Esophagus muscularis mucosa (tissue), 4 donors: ENCODE measurements at regions not wholly inside any gene's neighbourhood (a gene's known extent, or its start where the extent isn't known, plus 50 kb on each side); places are given as distances from the start of the nearest gene placed in this dataset.

Source experiments
- DNase-seq: peaks from one replicate; pipeline ENCODE4 v3.0.0-alpha.2; 2017; ENCODE audit errors: extremely low spot score
- H3K27ac ChIP-seq, 4 donors: fragments of 200-600 bp; sonication (generic); replicated peaks in 1 of 4; 1 replicate in 3 of 4; 2 replicates in 1 of 4; pipeline ENCODE4 v1.5.1; 2016 to 2019; ENCODE audit warnings: mild to moderate bottlenecking in 1 of 4
- H3K27me3 ChIP-seq, 4 donors: fragments of 200-600 bp; sonication (generic); one replicate each; pipeline versions ENCODE4 v1.5.1 to v1.6.0; 2016 to 2019
- H3K36me3 ChIP-seq, 4 donors: fragments of 200-600 bp; sonication (generic); one replicate each; pipeline ENCODE4 v1.5.1; 2016 to 2019
- H3K4me1 ChIP-seq, 4 donors: fragments of 200-600 bp; sonication (generic); one replicate each; pipeline ENCODE4 v1.5.1; 2016 to 2019
- H3K4me3 ChIP-seq, 4 donors: fragments of 200-600 bp; sonication (generic); 1 replicate in 2 of 4; 2 replicates in 2 of 4; pipeline ENCODE4 v1.5.1; 2016 to 2019; ENCODE audit warnings: mild to moderate bottlenecking in 4 of 4, moderate library complexity in 1 of 4
- H3K9me3 ChIP-seq, 4 donors: fragments of 200-600 bp; sonication (generic); 1 replicate in 3 of 4; 2 replicates in 1 of 4; pipeline ENCODE4 v1.5.1; 2016 to 2019
- CTCF ChIP-seq, 3 experiments: fragments of 200-600 bp in 2 of 3; fragments of 450-650 bp in 1 of 3; sonication (generic) in 2 of 3; IDR thresholded peaks; one replicate each; pipeline ENCODE4 v1.5.1; 2017 to 2019; ENCODE audit warnings: antibody characterized with exemption in 3 of 3, mild to moderate bottlenecking in 2 of 3, moderate library complexity in 1 of 3
- EP300 ChIP-seq: sonication (generic); formaldehyde crosslinking; IDR thresholded peaks from one replicate; pipeline ENCODE4 v1.6.1; 2017; ENCODE audit warnings: antibody characterized with exemption
- POLR2A ChIP-seq: fragments of 450-650 bp; IDR thresholded peaks from one replicate; pipeline ENCODE4 v1.6.1; 2017; ENCODE audit warnings: antibody characterized with exemption, moderate library complexity, mild to moderate bottlenecking, low read depth
- POLR2AphosphoS5 ChIP-seq, 2 donors: sonication (generic); formaldehyde crosslinking; IDR thresholded peaks; one replicate each; pipeline ENCODE4 v1.6.1; 2017; ENCODE audit warnings: antibody characterized with exemption in 2 of 2
- WGBS: methylation state at CpG from one replicate; pipeline ENCODE4 v1.1.5; 2018; 5-methylcytosine and 5-hydroxymethylcytosine counted together
- intact Hi-C: fragments of 100-400 bp; cut with DNase I; formaldehyde crosslinking; loops from one replicate; pipeline ENCODE4 v1.15.1; 2023

- 82% methylated on average over 1 of the region's 1 CpG for WGBS
- TF ChIP-seq POLR2AphosphoS5 (IDR thresholded peaks at IDR 0.05) (no peak), POLR2A (no peak), CTCF (IDR thresholded peaks at IDR 0.05) (no peak), EP300 (no peak)
- Histone ChIP-seq H3K36me3 (no peaks in the 10 kb centered on the region), H3K27ac (no peak overlapping the region), H3K4me1 (no peaks in the 10 kb centered on the region), H3K4me3 (no peak overlapping the region), H3K27me3 (no peaks in the 10 kb centered on the region), H3K9me3 (no peaks in the 10 kb centered on the region)
- intact Hi-C loops, result no loop called here
- DNase-seq, result no peak
Measured at GRCh38 chrX:145623453-145623852, 194.2 kb upstream of the SLITRK2 start.

- Histone ChIP-seq H3K27me3 (no peaks in the 10 kb centered on the region), H3K27ac (no peak overlapping the region), H3K36me3 (no peaks in the 10 kb centered on the region), H3K4me3 (no peak overlapping the region), H3K9me3 (peaks cover 0 to 12% (median 0%) of the 10 kb centered on the region in 4 donors), H3K4me1 (no peaks in the 10 kb centered on the region)
- WGBS, result 90% methylated on average over 21 of the region's 21 CpGs
- no peak for DNase-seq
- intact Hi-C loops, result no loop called here
- TF ChIP-seq EP300 (no peak), POLR2AphosphoS5 (IDR thresholded peaks at IDR 0.05) (no peak), POLR2A (no peak), CTCF (IDR thresholded peaks at IDR 0.05) (no peak)
Measured at GRCh38 chrX:145630081-145630480, 187.5 kb upstream of the SLITRK2 start.

GRCh38 chrX:145630806-145631435, 186.7 kb upstream of the SLITRK2 start:
- H3K4me3 ChIP-seq, result no peak overlapping the region
- WGBS, result 84% methylated on average over 11 of the region's 40 CpGs
- H3K27me3 ChIP-seq, result no peaks in the 10 kb centered on the region
- no peaks in the 10 kb centered on the region for H3K4me1 ChIP-seq
- DNase-seq, result no peak
- no peaks in the 10 kb centered on the region for H3K36me3 ChIP-seq
- intact Hi-C loops, result no loop called here
- peaks cover 0 to 12% (median 0%) of the 10 kb centered on the region in 4 donors for H3K9me3 ChIP-seq
- TF ChIP-seq CTCF (IDR thresholded peaks at IDR 0.05) (no peak), EP300 (no peak), POLR2A (no peak), POLR2AphosphoS5 (IDR thresholded peaks at IDR 0.05) (no peak)
- no peak overlapping the region for H3K27ac ChIP-seq

- H3K27ac ChIP-seq, result no peak overlapping the region
- H3K4me1 ChIP-seq, result no peaks in the 10 kb centered on the region
- no peaks in the 10 kb centered on the region for H3K27me3 ChIP-seq
- DNase-seq, result no peak
- WGBS, result 92% methylated on average over 5 of the region's 29 CpGs
- H3K9me3 ChIP-seq, result peaks cover 0 to 12% (median 0%) of the 10 kb centered on the region in 4 donors
- H3K36me3 ChIP-seq, result no peaks in the 10 kb centered on the region
- intact Hi-C loops, result no loop called here
- no peak for TF ChIP-seq POLR2AphosphoS5 (IDR thresholded peaks at IDR 0.05)
- no peak overlapping the region for H3K4me3 ChIP-seq
Measured at GRCh38 chrX:145631461-145631951, 186.1 kb upstream of the SLITRK2 start.

GRCh38 chrX:145654486-145654885, 163.1 kb upstream of the SLITRK2 start:
- TF ChIP-seq CTCF (IDR thresholded peaks at IDR 0.05) (no peak), POLR2A (no peak), EP300 (no peak), POLR2AphosphoS5 (IDR thresholded peaks at IDR 0.05) (no peak)
- WGBS, result 78% methylated on average over 5 of the region's 5 CpGs
- Histone ChIP-seq H3K27ac (no peak overlapping the region), H3K4me3 (no peak overlapping the region), H3K27me3 (no peaks in the 10 kb centered on the region), H3K9me3 (no peaks in the 10 kb centered on the region), H3K4me1 (no peaks in the 10 kb centered on the region), H3K36me3 (no peaks in the 10 kb centered on the region)
- DNase-seq, result no peak
- intact Hi-C loops, result no loop called here
